ENCODE measurements at regions not wholly inside any gene's neighbourhood (a gene's known extent, or its start where the extent isn't known, plus 50 kb on each side); places are given as distances from the start of the nearest gene placed in this dataset.

DNA sequence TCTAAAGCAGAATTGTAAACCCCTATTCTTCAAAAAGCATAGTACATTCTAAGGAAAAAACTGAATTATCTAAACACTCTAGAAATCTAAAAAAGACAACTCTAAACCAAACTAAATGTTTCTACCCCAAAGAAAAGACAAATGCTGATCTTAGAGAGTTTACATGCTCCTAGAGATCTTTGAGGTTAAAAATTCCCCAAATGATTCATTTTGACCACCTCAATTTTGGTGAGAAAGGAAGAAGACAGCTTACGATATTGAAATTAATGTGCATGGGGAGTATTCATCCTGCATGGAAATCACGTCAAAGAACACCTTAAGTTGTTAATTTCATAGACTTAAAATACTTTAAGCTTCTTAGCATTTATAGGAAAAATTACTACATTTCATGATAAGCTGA lies 377.8 kb upstream of the RUNX1 start:
- H3K9me3 ChIP-seq, result peaks cover 4% of the 10 kb centered on the region
- no peaks in the 10 kb centered on the region for H3K36me3 ChIP-seq
- DNase-seq (ENCODE audit: low spot score in 2 of 2), result no peak
- TF ChIP-seq, protein P1, sequence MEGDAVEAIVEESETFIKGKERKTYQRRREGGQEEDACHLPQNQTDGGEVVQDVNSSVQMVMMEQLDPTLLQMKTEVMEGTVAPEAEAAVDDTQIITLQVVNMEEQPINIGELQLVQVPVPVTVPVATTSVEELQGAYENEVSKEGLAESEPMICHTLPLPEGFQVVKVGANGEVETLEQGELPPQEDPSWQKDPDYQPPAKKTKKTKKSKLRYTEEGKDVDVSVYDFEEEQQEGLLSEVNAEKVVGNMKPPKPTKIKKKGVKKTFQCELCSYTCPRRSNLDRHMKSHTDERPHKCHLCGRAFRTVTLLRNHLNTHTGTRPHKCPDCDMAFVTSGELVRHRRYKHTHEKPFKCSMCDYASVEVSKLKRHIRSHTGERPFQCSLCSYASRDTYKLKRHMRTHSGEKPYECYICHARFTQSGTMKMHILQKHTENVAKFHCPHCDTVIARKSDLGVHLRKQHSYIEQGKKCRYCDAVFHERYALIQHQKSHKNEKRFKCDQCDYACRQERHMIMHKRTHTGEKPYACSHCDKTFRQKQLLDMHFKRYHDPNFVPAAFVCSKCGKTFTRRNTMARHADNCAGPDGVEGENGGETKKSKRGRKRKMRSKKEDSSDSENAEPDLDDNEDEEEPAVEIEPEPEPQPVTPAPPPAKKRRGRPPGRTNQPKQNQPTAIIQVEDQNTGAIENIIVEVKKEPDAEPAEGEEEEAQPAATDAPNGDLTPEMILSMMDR (IDR thresholded peaks at IDR 0.05), result no peak
- TF ChIP-seq EP300 (IDR thresholded peaks at IDR 0.05) (no peak), POLR2A (IDR thresholded peaks at IDR 0.05) (no peak), POLR2AphosphoS5 (IDR thresholded peaks at IDR 0.05) (no peak)
- peaks cover 9% of the 10 kb centered on the region for H3K4me1 ChIP-seq
- peaks cover 12% of the 10 kb centered on the region for H3K27me3 ChIP-seq
- 80% methylated on average over 2 of the region's 2 CpGs for WGBS
- no peak overlapping the region for H3K4me3 ChIP-seq
- H3K27ac ChIP-seq, result no peak overlapping the region

DNA sequence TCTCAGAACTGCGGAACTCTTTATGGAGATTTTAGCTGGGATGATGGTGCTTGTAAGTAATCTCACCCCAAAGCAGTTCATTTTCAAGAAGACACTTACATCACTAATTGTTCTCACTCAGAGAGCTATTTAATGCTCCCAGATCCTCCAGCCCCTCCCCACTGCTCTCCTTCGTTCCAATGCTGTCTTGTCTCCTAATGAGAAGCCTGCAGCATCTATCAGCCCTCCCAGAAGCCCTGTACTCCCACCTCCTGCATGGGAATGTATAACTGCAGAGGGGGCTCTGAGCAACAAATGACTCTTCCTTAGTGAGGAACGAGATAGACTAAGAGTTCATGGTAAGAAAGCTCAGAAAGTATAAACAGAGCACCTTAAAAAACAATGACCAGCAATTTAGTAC lies 377.4 kb upstream of the RUNX1 start:
- DNase-seq (ENCODE audit: low spot score in 2 of 2), result no peak
- H3K4me3 ChIP-seq, result no peak overlapping the region
- WGBS, result 71% methylated on average over 3 of the region's 3 CpGs
- no peak for TF ChIP-seq POLR2AphosphoS5 (IDR thresholded peaks at IDR 0.05)
- H3K27me3 ChIP-seq, result peaks cover 12% of the 10 kb centered on the region
- no peaks in the 10 kb centered on the region for H3K36me3 ChIP-seq
- H3K9me3 ChIP-seq, result peaks cover 4% of the 10 kb centered on the region
- peaks cover 9% of the 10 kb centered on the region for H3K4me1 ChIP-seq
- no peak overlapping the region for H3K27ac ChIP-seq

DNA sequence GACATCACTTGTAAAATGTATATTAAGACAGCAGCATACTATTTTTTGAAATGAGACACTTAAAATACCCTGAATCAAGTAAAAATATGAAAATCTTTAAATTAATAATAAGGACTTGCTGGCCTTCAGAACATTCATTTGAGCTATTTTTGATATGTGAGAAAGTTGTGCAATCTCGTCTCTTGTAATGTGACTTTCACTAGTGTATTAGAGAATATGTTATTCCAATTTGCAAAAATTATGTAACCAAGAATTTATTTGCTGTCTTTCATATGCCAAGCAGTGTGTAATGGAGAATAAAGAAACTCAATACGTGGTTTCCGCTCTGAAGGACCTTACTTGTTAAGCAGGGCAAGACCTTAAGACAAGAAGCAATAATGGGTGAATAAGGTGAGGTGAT lies 375.0 kb upstream of the RUNX1 start:
- H3K4me1 ChIP-seq, result peaks cover 7% of the 10 kb centered on the region
- H3K4me3 ChIP-seq, result no peak overlapping the region
- TF ChIP-seq, protein P1 (IDR thresholded peaks at IDR 0.05), result no peak
- TF ChIP-seq EP300 (IDR thresholded peaks at IDR 0.05) (no peak), POLR2AphosphoS5 (IDR thresholded peaks at IDR 0.05) (no peak), POLR2A (IDR thresholded peaks at IDR 0.05) (no peak)
- 67% methylated on average over 3 of the region's 3 CpGs for WGBS
- peaks cover 12% of the 10 kb centered on the region for H3K27me3 ChIP-seq
- DNase-seq (ENCODE audit: low spot score in 2 of 2), result no peak
- no peaks in the 10 kb centered on the region for H3K36me3 ChIP-seq
- H3K9me3 ChIP-seq, result peaks cover 4% of the 10 kb centered on the region
- H3K27ac ChIP-seq, result no peak overlapping the region

DNA sequence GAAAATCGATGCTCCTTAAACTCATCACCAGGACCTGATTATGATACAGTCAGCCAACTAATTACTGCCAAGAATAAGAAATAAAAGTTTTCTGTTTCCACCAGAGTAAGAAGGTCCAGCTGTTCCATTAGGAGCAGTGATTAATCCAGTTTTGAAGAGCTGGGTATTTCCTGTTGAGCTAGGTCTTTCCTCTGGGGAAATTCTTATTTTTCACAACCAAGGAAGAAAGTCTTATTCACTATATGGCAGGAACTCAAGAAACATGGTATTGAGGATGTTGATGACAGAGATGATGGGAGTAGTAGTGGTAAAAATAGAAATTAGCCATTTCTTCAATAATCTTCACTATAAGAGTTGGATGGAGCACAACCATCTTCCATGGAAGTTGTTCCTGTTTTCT lies 374.6 kb upstream of the RUNX1 start:
- TF ChIP-seq, protein P1 (IDR thresholded peaks at IDR 0.05), result no peak
- no peak for TF ChIP-seq POLR2A (IDR thresholded peaks at IDR 0.05)
- no peak for TF ChIP-seq POLR2AphosphoS5 (IDR thresholded peaks at IDR 0.05)
- TF ChIP-seq EP300 (IDR thresholded peaks at IDR 0.05), result no peak
- no peak overlapping the region for H3K4me3 ChIP-seq
- no peaks in the 10 kb centered on the region for H3K36me3 ChIP-seq
- no peak for DNase-seq (ENCODE audit: low spot score in 2 of 2)
- H3K9me3 ChIP-seq, result peaks cover 4% of the 10 kb centered on the region
- peaks cover 12% of the 10 kb centered on the region for H3K27me3 ChIP-seq
- no peak overlapping the region for H3K27ac ChIP-seq
- 56% methylated on average over 1 of the region's 1 CpG for WGBS
- peaks cover 5% of the 10 kb centered on the region for H3K4me1 ChIP-seq

DNA sequence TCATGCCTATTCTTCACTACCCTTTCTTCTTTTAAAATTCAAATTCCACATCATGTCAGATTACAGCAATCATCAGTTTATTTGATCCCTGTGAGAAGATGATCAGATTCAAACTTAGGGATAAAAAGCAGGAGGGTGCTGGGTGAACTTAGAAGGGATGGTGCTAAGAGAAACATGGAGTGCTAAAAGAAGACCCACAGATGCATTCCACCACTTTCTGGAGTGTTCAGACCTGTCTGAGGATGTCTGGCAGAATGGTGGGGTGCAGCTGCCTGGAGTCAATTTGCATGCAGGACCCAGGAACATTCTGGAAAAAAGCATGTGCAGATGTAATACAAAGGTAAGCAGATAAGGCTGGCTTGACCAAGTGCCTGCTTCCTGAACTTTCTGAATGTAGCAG lies 372.9 kb upstream of the RUNX1 start:
- H3K4me3 ChIP-seq, result no peak overlapping the region
- H3K9me3 ChIP-seq, result peaks cover 4% of the 10 kb centered on the region

DNA sequence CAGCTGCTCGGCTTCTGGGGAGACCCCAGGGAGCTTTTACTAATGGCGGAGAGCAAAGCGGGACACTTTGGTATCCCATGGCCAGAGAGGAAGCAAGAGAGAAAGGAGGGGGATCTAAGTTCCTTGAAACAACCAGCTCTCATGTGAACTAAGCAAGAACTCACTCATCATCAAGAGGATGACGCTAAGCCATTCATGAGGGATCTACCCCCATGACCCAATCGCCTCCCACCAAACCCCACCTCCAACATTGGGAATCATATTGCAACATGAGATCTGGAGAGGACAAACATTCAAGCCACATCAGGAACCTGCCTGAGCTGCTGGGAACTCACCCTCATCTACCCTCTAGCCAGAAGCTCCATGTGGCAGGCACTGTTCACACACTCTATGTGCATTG lies 372.1 kb upstream of the RUNX1 start:
- no peak for DNase-seq (ENCODE audit: low spot score in 2 of 2)
- Histone ChIP-seq H3K9me3 (peaks cover 4% of the 10 kb centered on the region), H3K36me3 (no peaks in the 10 kb centered on the region), H3K4me1 (no peaks in the 10 kb centered on the region), H3K4me3 (no peak overlapping the region), H3K27me3 (no peaks in the 10 kb centered on the region), H3K27ac (no peak overlapping the region)
- 90% methylated on average over 5 of the region's 5 CpGs for WGBS
- TF ChIP-seq, protein P1 (IDR thresholded peaks at IDR 0.05), result no peak
- no peak for TF ChIP-seq POLR2AphosphoS5 (IDR thresholded peaks at IDR 0.05)
- TF ChIP-seq EP300 (IDR thresholded peaks at IDR 0.05), result no peak
- no peak for TF ChIP-seq POLR2A (IDR thresholded peaks at IDR 0.05)

More for the DNA sequence above, 372.9 kb upstream of the RUNX1 start:
- Histone ChIP-seq H3K27me3 (peaks cover 5% of the 10 kb centered on the region), H3K36me3 (no peaks in the 10 kb centered on the region), H3K4me1 (no peaks in the 10 kb centered on the region), H3K27ac (no peak overlapping the region)
- TF ChIP-seq POLR2AphosphoS5 (IDR thresholded peaks at IDR 0.05) (no peak), POLR2A (IDR thresholded peaks at IDR 0.05) (no peak), EP300 (IDR thresholded peaks at IDR 0.05) (no peak)
- DNase-seq (ENCODE audit: low spot score in 2 of 2), result no peak

Data from suprapubic skin (tissue), 4 donors.